Spleen (tissue), 11 donors: ENCODE measurements at regions not wholly inside any gene's neighbourhood (a gene's known extent, or its start where the extent isn't known, plus 50 kb on each side); places are given as distances from the start of the nearest gene placed in this dataset.

Source experiments
- DNase-seq: peaks from one replicate; pipeline ENCODE4 v3.0.0-alpha.2; 2020
- H3K27ac ChIP-seq, 8 donors: fragments of 200-600 bp; sonication (generic) in 7 of 8; 1 replicate in 4 of 8; 2 replicates in 4 of 8; pipeline versions ENCODE4 v1.5.0 to v1.8.0; 2016 to 2021; ENCODE audit warnings: inconsistent platforms in 4 of 8, mild to moderate bottlenecking in 4 of 8, moderate library complexity in 1 of 8
- H3K27me3 ChIP-seq, 7 donors: fragments of 200-600 bp; sonication (generic) in 6 of 7; replicated peaks in 1 of 7; 1 replicate in 4 of 7; 2 replicates in 3 of 7; pipeline versions ENCODE4 v1.5.0 to v1.8.0; 2016 to 2021; ENCODE audit warnings: inconsistent platforms in 3 of 7, mild to moderate bottlenecking in 1 of 7
- H3K36me3 ChIP-seq, 6 donors: fragments of 200-600 bp; sonication (generic) in 5 of 6; 1 replicate in 4 of 6; 2 replicates in 2 of 6; pipeline versions ENCODE4 v1.5.0 to v1.8.0; 2016 to 2021; ENCODE audit warnings: inconsistent platforms in 2 of 6
- H3K4me1 ChIP-seq, 6 donors: fragments of 200-600 bp; sonication (generic) in 5 of 6; 1 replicate in 3 of 6; 2 replicates in 3 of 6; pipeline versions ENCODE4 v1.5.0 to v1.8.0; 2016 to 2021; ENCODE audit warnings: inconsistent platforms in 3 of 6
- H3K4me3 ChIP-seq, 8 donors: fragments of 200-600 bp; sonication (generic) in 7 of 8; 1 replicate in 4 of 8; 2 replicates in 4 of 8; pipeline versions ENCODE4 v1.5.0 to v1.8.0; 2016 to 2021; ENCODE audit warnings: inconsistent platforms in 4 of 8, mild to moderate bottlenecking in 4 of 8, moderate library complexity in 2 of 8
- H3K9me3 ChIP-seq, 8 donors: fragments of 200-600 bp; sonication (generic) in 7 of 8; 1 replicate in 4 of 8; 2 replicates in 4 of 8; pipeline versions ENCODE4 v1.5.0 to v1.8.0; 2016 to 2021; ENCODE audit warnings: inconsistent platforms in 4 of 8
- POLR2A ChIP-seq, 3 donors: fragments of 450-650 bp; IDR thresholded peaks; one replicate each; pipeline ENCODE4 v1.5.1; 2017; ENCODE audit warnings: antibody characterized with exemption in 3 of 3, mild to moderate bottlenecking in 1 of 3
- POLR2AphosphoS5 ChIP-seq, 3 donors: sonication (generic); formaldehyde crosslinking; IDR thresholded peaks; one replicate each; pipeline ENCODE4 v1.5.1; 2017; ENCODE audit warnings: antibody characterized with exemption in 3 of 3
- WGBS, 5 donors: extraction: QIAGEN DNeasy Blood & Tissue Kit in 3 of 5; methylation state at CpG; one replicate each; pipeline versions ENCODE4 v1.1.5 to v1.1.7; 2013 to 2018; 5-methylcytosine and 5-hydroxymethylcytosine counted together
- intact Hi-C: fragments of 100-400 bp; cut with DNase I; formaldehyde crosslinking; loops from one replicate; pipeline ENCODE4 v1.15.0; 2023; ENCODE audit warnings: low total_unique reads
- TF ChIP-seq, protein P1 (sequence below), 11 experiments: fragments of 200-600 bp in 7 of 11; fragments of 450-650 bp in 4 of 11; sonication (generic) in 4 of 11; IDR thresholded peaks in 8 of 11; conservative IDR thresholded peaks in 3 of 11; 1 replicate in 7 of 11; 2 replicates in 4 of 11; pipeline versions ENCODE4 v1.4.0 to v1.8.0; 2016 to 2021; ENCODE audit warnings: antibody characterized with exemption in 11 of 11, inconsistent platforms in 4 of 11, mild to moderate bottlenecking in 1 of 11
- donor health status: healthy with polysubstance abuse.
- donor health status: DM: no; HTN: no; CAD: no; lungs with moderate emphysema.
- donor health status: DM: no; HTN: no; CAD: no.
- donor health status: Bipolar disorder and iron deficiency.
- donor health status: healthy.
- donor health status: DM: no; HTN: no; CAD: no.
- donor health status: DM: yes; HTN: yes; CAD: no.

DNA sequence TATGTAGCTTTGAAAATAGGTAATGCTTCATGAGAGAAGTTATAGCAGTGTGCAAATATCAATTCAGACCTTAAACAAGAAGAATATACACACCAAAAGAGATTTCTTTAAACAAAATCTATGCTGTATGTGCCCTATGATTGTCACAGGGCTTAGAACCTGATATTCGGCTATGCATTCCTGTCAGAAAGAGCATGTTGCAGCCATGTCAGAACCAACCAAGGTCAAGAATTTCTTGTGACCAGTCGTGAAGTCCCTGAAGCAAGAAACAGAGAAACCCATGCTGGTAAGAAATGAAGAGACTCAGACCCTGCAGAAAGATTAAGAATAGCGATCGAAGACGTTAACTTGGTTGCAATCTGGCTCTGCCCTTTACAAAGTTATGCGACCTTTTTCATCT lies 210.3 kb upstream of the SPIN4 start:
- no peak for DNase-seq
- TF ChIP-seq, protein P1, sequence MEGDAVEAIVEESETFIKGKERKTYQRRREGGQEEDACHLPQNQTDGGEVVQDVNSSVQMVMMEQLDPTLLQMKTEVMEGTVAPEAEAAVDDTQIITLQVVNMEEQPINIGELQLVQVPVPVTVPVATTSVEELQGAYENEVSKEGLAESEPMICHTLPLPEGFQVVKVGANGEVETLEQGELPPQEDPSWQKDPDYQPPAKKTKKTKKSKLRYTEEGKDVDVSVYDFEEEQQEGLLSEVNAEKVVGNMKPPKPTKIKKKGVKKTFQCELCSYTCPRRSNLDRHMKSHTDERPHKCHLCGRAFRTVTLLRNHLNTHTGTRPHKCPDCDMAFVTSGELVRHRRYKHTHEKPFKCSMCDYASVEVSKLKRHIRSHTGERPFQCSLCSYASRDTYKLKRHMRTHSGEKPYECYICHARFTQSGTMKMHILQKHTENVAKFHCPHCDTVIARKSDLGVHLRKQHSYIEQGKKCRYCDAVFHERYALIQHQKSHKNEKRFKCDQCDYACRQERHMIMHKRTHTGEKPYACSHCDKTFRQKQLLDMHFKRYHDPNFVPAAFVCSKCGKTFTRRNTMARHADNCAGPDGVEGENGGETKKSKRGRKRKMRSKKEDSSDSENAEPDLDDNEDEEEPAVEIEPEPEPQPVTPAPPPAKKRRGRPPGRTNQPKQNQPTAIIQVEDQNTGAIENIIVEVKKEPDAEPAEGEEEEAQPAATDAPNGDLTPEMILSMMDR (IDR thresholded peaks at IDR 0.05 in 8 of 11, conservative IDR thresholded peaks at IDR 0.05 in 3 of 11): no peak
- TF ChIP-seq POLR2AphosphoS5 (IDR thresholded peaks at IDR 0.05) (no peak), POLR2A (IDR thresholded peaks at IDR 0.05) (no peak)
- Histone ChIP-seq H3K27ac (peak overlapping the region in 5 of 8 donors; percentile 29 to 77 (median 72)), H3K9me3 (peaks cover 0 to 9% (median 0%) of the 10 kb centered on the region in 8 donors), H3K4me3 (peak overlapping the region; percentile 50 to 72 (median 56)), H3K36me3 (no peaks in the 10 kb centered on the region), H3K27me3 (no peaks in the 10 kb centered on the region), H3K4me1 (peaks cover 0 to 31% (median 5%) of the 10 kb centered on the region in 6 donors)
- intact Hi-C loops: no loop called here
- WGBS, 5 donors: 11 to 51% (median 17%) methylated on average over 6 of the region's 6 CpGs

DNA sequence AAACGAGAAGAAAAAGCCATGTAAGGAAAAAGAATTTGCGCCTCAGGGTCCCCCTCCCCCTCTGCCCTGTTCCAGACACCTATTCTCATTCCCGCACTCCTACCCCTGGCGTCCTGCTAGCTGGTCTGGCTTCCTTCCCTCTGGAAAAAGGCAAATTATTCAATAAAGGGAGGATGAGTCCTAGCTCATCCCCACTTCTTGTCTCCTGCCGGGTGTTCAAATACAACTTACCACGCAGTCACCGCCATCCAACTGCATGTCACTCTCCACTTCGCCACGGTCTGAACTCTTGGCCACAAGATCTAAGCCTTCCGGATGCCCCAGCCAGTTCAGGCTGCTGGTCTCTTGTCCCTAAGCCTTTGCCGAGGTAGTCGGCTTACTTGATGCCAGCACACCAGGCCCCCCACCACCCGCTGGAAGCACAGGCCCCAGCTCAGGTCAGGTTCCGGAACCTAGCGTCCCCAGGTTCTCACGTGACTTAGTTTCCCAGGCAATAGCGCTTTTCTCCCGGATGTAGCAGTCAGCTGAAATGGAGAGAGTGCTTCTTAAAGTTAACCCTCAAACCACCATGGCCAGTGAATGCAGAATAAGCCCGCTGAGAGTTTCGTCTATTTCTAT lies 209.6 kb upstream of the SPIN4 start:
- WGBS, 5 donors: 0 to 24% (median 1%) methylated on average over 9 to 20 of the region's 20 CpGs
- H3K36me3 ChIP-seq: no peaks in the 10 kb centered on the region
- DNase-seq: peak; percentile 82
- no peaks in the 10 kb centered on the region for H3K27me3 ChIP-seq
- H3K4me1 ChIP-seq: peaks cover 0 to 31% (median 5%) of the 10 kb centered on the region in 6 donors
- H3K9me3 ChIP-seq: peaks cover 0 to 2% (median 0%) of the 10 kb centered on the region in 8 donors
- intact Hi-C loops: no loop called here
- peak overlapping the region; percentile 14 to 77 (median 68) for H3K27ac ChIP-seq
- TF ChIP-seq, protein P1 (IDR thresholded peaks at IDR 0.05 in 8 of 11, conservative IDR thresholded peaks at IDR 0.05 in 3 of 11): no peak
- peak; percentile 66 to 70 (median 67) for TF ChIP-seq POLR2AphosphoS5 (IDR thresholded peaks at IDR 0.05)
- peak overlapping the region; percentile 50 to 72 (median 56) for H3K4me3 ChIP-seq

GRCh38 chrX:63551856-63552255 lies 200.7 kb upstream of the SPIN4 start:
- Histone ChIP-seq H3K36me3 (no peaks in the 10 kb centered on the region), H3K4me3 (no peak overlapping the region), H3K9me3 (peaks cover 3 to 82% (median 40%) of the 10 kb centered on the region in 8 donors), H3K27ac (no peak overlapping the region), H3K4me1 (no peaks in the 10 kb centered on the region), H3K27me3 (no peaks in the 10 kb centered on the region)
- no peak for DNase-seq
- intact Hi-C loops: no loop called here
- 72 to 99% (median 94%) methylated on average over 3 of the region's 3 CpGs for WGBS, 5 donors
- TF ChIP-seq, protein P1 (IDR thresholded peaks at IDR 0.05 in 8 of 11, conservative IDR thresholded peaks at IDR 0.05 in 3 of 11): no peak
- TF ChIP-seq POLR2A (IDR thresholded peaks at IDR 0.05) (no peak), POLR2AphosphoS5 (IDR thresholded peaks at IDR 0.05) (no peak)

- TF ChIP-seq POLR2AphosphoS5 (IDR thresholded peaks at IDR 0.05) (no peak), POLR2A (IDR thresholded peaks at IDR 0.05) (no peak)
- TF ChIP-seq, protein P1 (IDR thresholded peaks at IDR 0.05 in 8 of 11, conservative IDR thresholded peaks at IDR 0.05 in 3 of 11): no peak
- no peaks in the 10 kb centered on the region for H3K27me3 ChIP-seq
- H3K4me1 ChIP-seq: no peaks in the 10 kb centered on the region
- H3K27ac ChIP-seq: no peak overlapping the region
- 67 to 100% (median 100%) methylated on average over 1 of the region's 1 CpG for WGBS, 5 donors
- H3K4me3 ChIP-seq: no peak overlapping the region
- no peak for DNase-seq
- intact Hi-C loops: no loop called here
- peaks cover 0 to 61% (median 27%) of the 10 kb centered on the region in 8 donors for H3K9me3 ChIP-seq
- H3K36me3 ChIP-seq: peaks cover 0 to 8% (median 0%) of the 10 kb centered on the region in 6 donors
These were observed 179.5 kb upstream of the SPIN4 start for GRCh38 chrX:63530654-63531053.
